ENCODE measurements at regions not wholly inside any gene's neighbourhood (a gene's known extent, or its start where the extent isn't known, plus 50 kb on each side); places are given as distances from the start of the nearest gene placed in this dataset.

DNA sequence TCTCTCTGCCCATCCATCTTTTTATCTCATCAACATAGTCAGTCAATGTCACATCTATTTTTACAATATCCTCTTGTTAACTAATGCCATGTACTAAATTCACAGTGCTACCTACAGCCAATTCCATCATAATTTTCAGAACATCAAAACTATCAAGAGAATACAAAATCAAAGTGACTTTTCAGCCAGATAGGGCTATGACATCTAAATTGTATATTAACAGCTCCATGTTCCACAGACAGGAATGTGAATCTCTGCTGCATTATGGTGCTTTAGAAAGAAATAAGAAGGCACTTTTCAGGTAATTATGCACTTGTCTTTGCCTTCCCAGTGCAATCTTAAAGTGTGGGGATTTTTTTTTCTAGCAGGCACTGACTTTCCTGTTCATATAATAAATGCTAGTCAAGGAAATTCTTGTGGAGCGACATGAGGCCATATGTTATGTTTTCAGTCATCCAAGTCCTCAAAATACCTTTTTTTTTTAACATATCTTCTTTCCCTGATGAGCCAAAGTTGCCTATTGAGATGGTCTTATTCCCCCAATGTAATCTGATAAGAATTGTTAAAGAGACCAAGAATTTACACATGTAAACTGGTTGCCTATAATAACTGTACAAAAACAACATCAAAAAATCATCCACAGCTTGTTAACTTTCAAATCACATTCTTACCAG, 252.0 kb upstream of the CNTN3 start:
- Histone ChIP-seq H3K79me1 (ENCODE audit: low read depth, low read length) (no peaks in the 10 kb centered on the region), H2BK15ac (ENCODE audit: low read length) (no peak overlapping the region), H4K8ac (ENCODE audit: low read depth, low read length) (no peak overlapping the region), H3K36me3 (replicated peaks in 1 of 2; ENCODE audit: control insufficient read depth in 2 of 2, insufficient read depth in 2 of 2, low read length in 2 of 2) (no peaks in the 10 kb centered on the region), H3K4me1 (ENCODE audit: control insufficient read depth in 2 of 2, insufficient read depth in 1 of 2, low read depth in 1 of 2, low read length in 2 of 2) (no peaks in the 10 kb centered on the region), H3K4ac (ENCODE audit: low read length) (no peak overlapping the region), H2AFZ (ENCODE audit: low read length) (no peak overlapping the region), H3K9me3 (replicated peaks in 1 of 2; ENCODE audit: control insufficient read depth in 2 of 2, insufficient read depth in 1 of 2, low read depth in 1 of 2, low read length in 2 of 2) (no peaks in the 10 kb centered on the region), H3K27ac (replicated peaks; ENCODE audit: low read length) (no peak overlapping the region), H3K23ac (ENCODE audit: low read depth, low read length, poor library complexity) (no peak overlapping the region), H2AK5ac (ENCODE audit: low read depth, low read length) (no peak overlapping the region), H3K18ac (ENCODE audit: low read length) (no peak overlapping the region), H2BK5ac (ENCODE audit: low read length) (no peak overlapping the region), H4K91ac (ENCODE audit: low read depth, low read length, poor library complexity) (no peak overlapping the region), H3K4me2 (ENCODE audit: insufficient read depth, low read length, poor library complexity, severe bottlenecking) (no peak overlapping the region), H3K4me3 (ENCODE audit: low read length in 2 of 2) (no peak overlapping the region), H3K14ac (ENCODE audit: low read length) (no peak overlapping the region), H2BK12ac (ENCODE audit: low read length) (no peak overlapping the region), H3K9ac (ENCODE audit: low read depth, low read length, poor library complexity) (no peak overlapping the region), H2BK120ac (ENCODE audit: low read depth, low read length) (no peak overlapping the region), H3K27me3 (ENCODE audit: control insufficient read depth in 3 of 3, insufficient read depth in 3 of 3, low read depth in 1 of 3, low read length in 3 of 3) (no peaks in the 10 kb centered on the region)
- no peak for DNase-seq (ENCODE audit: low spot score)
- WGBS, 2 donors (ENCODE audit: extremely low coverage in 2 of 2, insufficient read length in 2 of 2, insufficient replicate concordance in 1 of 2), result no CpG with 5 or more reads among the region's 1 CpG

DNA sequence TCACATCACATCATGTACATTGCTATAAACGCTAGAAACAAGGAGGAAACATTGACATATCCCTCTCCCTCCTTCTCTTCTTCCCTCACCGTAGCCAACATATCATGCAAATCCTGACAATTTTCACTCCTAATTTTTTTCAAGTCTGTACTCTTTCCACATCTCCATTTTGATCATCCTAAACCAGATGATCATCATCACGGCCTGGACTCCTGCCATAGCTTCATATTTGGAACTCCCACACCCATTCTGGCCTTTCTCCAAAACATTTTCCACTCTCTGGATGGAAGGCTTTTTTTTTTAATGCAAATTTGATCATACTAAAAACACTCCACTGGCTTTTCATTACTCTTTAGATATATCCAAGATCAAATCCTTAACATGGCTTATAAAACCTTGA, 248.0 kb upstream of the CNTN3 start:
- Histone ChIP-seq H3K9me3 (replicated peaks in 1 of 2; ENCODE audit: control insufficient read depth in 2 of 2, insufficient read depth in 1 of 2, low read depth in 1 of 2, low read length in 2 of 2) (no peaks in the 10 kb centered on the region), H2BK5ac (ENCODE audit: low read length) (no peak overlapping the region), H3K18ac (ENCODE audit: low read length) (no peak overlapping the region), H4K8ac (ENCODE audit: low read depth, low read length) (no peak overlapping the region), H3K4me1 (ENCODE audit: control insufficient read depth in 2 of 2, insufficient read depth in 1 of 2, low read depth in 1 of 2, low read length in 2 of 2) (peaks cover 0 to under 1% of the 10 kb centered on the region in 2 donors), H3K23ac (ENCODE audit: low read depth, low read length, poor library complexity) (no peak overlapping the region), H2AFZ (ENCODE audit: low read length) (no peak overlapping the region), H3K9ac (ENCODE audit: low read depth, low read length, poor library complexity) (no peak overlapping the region), H2BK12ac (ENCODE audit: low read length) (no peak overlapping the region), H3K4ac (ENCODE audit: low read length) (no peak overlapping the region), H3K27me3 (ENCODE audit: control insufficient read depth in 3 of 3, insufficient read depth in 3 of 3, low read depth in 1 of 3, low read length in 3 of 3) (no peaks in the 10 kb centered on the region), H3K14ac (ENCODE audit: low read length) (no peak overlapping the region), H2BK15ac (ENCODE audit: low read length) (no peak overlapping the region), H3K27ac (replicated peaks; ENCODE audit: low read length) (no peak overlapping the region), H2BK120ac (ENCODE audit: low read depth, low read length) (no peak overlapping the region), H3K4me2 (ENCODE audit: insufficient read depth, low read length, poor library complexity, severe bottlenecking) (no peak overlapping the region), H4K91ac (ENCODE audit: low read depth, low read length, poor library complexity) (no peak overlapping the region), H3K4me3 (ENCODE audit: low read length in 2 of 2) (no peak overlapping the region), H2AK5ac (ENCODE audit: low read depth, low read length) (no peak overlapping the region), H3K36me3 (replicated peaks in 1 of 2; ENCODE audit: control insufficient read depth in 2 of 2, insufficient read depth in 2 of 2, low read length in 2 of 2) (no peaks in the 10 kb centered on the region), H3K79me1 (ENCODE audit: low read depth, low read length) (no peaks in the 10 kb centered on the region)
- WGBS, 2 donors (ENCODE audit: extremely low coverage in 2 of 2, insufficient read length in 2 of 2, insufficient replicate concordance in 1 of 2), result no CpG with 5 or more reads among the region's 3 CpGs
- no peak for DNase-seq (ENCODE audit: low spot score)

DNA sequence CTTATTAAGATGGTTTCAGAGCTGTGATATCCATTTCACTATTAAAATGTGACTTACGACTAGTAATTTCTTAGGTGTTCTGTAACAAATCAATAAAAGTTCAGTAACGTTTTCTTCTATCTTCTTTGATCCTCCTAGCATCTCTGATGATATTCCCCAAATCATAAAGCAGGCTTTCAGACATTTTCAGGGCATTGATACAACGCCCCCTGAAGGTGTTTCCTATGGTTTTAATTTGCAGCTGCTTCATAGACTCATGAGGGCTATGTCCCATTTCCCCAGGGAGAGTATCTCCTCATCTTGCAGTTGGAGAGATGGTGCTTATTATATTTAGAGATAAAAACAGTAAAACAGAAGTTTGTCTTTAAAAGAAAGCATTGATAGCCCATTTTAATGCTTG, 246.8 kb upstream of the CNTN3 start:
- Histone ChIP-seq H2BK120ac (ENCODE audit: low read depth, low read length) (no peak overlapping the region), H3K4ac (ENCODE audit: low read length) (no peak overlapping the region), H2BK5ac (ENCODE audit: low read length) (no peak overlapping the region), H3K9ac (ENCODE audit: low read depth, low read length, poor library complexity) (no peak overlapping the region), H3K4me1 (ENCODE audit: control insufficient read depth in 2 of 2, insufficient read depth in 1 of 2, low read depth in 1 of 2, low read length in 2 of 2) (peaks cover 0 to 3% of the 10 kb centered on the region in 2 donors), H4K8ac (ENCODE audit: low read depth, low read length) (no peak overlapping the region), H3K9me3 (replicated peaks in 1 of 2; ENCODE audit: control insufficient read depth in 2 of 2, insufficient read depth in 1 of 2, low read depth in 1 of 2, low read length in 2 of 2) (no peaks in the 10 kb centered on the region), H2BK15ac (ENCODE audit: low read length) (no peak overlapping the region), H2AFZ (ENCODE audit: low read length) (no peak overlapping the region), H3K18ac (ENCODE audit: low read length) (no peak overlapping the region), H3K79me1 (ENCODE audit: low read depth, low read length) (no peaks in the 10 kb centered on the region), H2AK5ac (ENCODE audit: low read depth, low read length) (no peak overlapping the region), H3K27ac (replicated peaks; ENCODE audit: low read length) (no peak overlapping the region), H3K36me3 (replicated peaks in 1 of 2; ENCODE audit: control insufficient read depth in 2 of 2, insufficient read depth in 2 of 2, low read length in 2 of 2) (no peaks in the 10 kb centered on the region), H3K4me3 (ENCODE audit: low read length in 2 of 2) (no peak overlapping the region), H2BK12ac (ENCODE audit: low read length) (no peak overlapping the region), H3K23ac (ENCODE audit: low read depth, low read length, poor library complexity) (no peak overlapping the region), H3K14ac (ENCODE audit: low read length) (no peak overlapping the region), H3K27me3 (ENCODE audit: control insufficient read depth in 3 of 3, insufficient read depth in 3 of 3, low read depth in 1 of 3, low read length in 3 of 3) (no peaks in the 10 kb centered on the region), H3K4me2 (ENCODE audit: insufficient read depth, low read length, poor library complexity, severe bottlenecking) (no peak overlapping the region), H4K91ac (ENCODE audit: low read depth, low read length, poor library complexity) (no peak overlapping the region)
- no peak for DNase-seq (ENCODE audit: low spot score)
- no CpG with 5 or more reads among the region's 3 CpGs for WGBS, 2 donors (ENCODE audit: extremely low coverage in 2 of 2, insufficient read length in 2 of 2, insufficient replicate concordance in 1 of 2)

DNA sequence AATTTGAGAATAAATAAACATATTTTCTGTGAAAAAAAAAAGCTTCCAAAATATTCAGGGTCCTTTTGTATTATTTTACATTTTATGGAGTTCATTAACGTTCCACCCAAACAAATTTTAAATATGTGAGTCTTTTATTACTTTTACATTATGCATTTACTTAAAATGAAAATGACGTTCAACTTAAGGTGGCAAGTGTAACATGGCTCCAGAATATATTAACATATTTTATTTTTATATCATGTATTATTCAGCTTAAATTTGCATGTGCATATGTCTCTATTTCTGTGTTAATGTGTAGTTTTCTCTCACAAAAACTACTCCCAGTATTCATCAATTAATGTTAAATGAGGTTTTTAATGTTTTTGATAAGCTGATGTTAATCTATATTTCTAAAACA, 243.6 kb upstream of the CNTN3 start:
- Histone ChIP-seq H3K9me3 (replicated peaks in 1 of 2; ENCODE audit: control insufficient read depth in 2 of 2, insufficient read depth in 1 of 2, low read depth in 1 of 2, low read length in 2 of 2) (no peaks in the 10 kb centered on the region), H3K4me1 (ENCODE audit: control insufficient read depth in 2 of 2, insufficient read depth in 1 of 2, low read depth in 1 of 2, low read length in 2 of 2) (peaks cover 0 to 3% of the 10 kb centered on the region in 2 donors), H3K18ac (ENCODE audit: low read length) (no peak overlapping the region), H2BK5ac (ENCODE audit: low read length) (no peak overlapping the region), H3K36me3 (replicated peaks in 1 of 2; ENCODE audit: control insufficient read depth in 2 of 2, insufficient read depth in 2 of 2, low read length in 2 of 2) (no peaks in the 10 kb centered on the region), H3K27me3 (ENCODE audit: control insufficient read depth in 3 of 3, insufficient read depth in 3 of 3, low read depth in 1 of 3, low read length in 3 of 3) (no peaks in the 10 kb centered on the region), H2AK5ac (ENCODE audit: low read depth, low read length) (no peak overlapping the region), H3K79me1 (ENCODE audit: low read depth, low read length) (no peaks in the 10 kb centered on the region), H3K14ac (ENCODE audit: low read length) (no peak overlapping the region), H3K23ac (ENCODE audit: low read depth, low read length, poor library complexity) (no peak overlapping the region), H3K4me3 (ENCODE audit: low read length in 2 of 2) (no peak overlapping the region), H4K91ac (ENCODE audit: low read depth, low read length, poor library complexity) (no peak overlapping the region), H2BK15ac (ENCODE audit: low read length) (no peak overlapping the region), H2BK120ac (ENCODE audit: low read depth, low read length) (no peak overlapping the region), H3K4ac (ENCODE audit: low read length) (no peak overlapping the region), H3K27ac (replicated peaks; ENCODE audit: low read length) (no peak overlapping the region), H3K9ac (ENCODE audit: low read depth, low read length, poor library complexity) (no peak overlapping the region), H4K8ac (ENCODE audit: low read depth, low read length) (no peak overlapping the region), H2BK12ac (ENCODE audit: low read length) (no peak overlapping the region), H3K4me2 (ENCODE audit: insufficient read depth, low read length, poor library complexity, severe bottlenecking) (no peak overlapping the region), H2AFZ (ENCODE audit: low read length) (no peak overlapping the region)
- WGBS, 2 donors (ENCODE audit: extremely low coverage in 2 of 2, insufficient read length in 2 of 2, insufficient replicate concordance in 1 of 2), result no CpG with 5 or more reads among the region's 2 CpGs
- DNase-seq (ENCODE audit: low spot score), result no peak
